PC-9 (cell line): ENCODE measurements at regions not wholly inside any gene's neighbourhood (a gene's known extent, or its start where the extent isn't known, plus 50 kb on each side); places are given as distances from the start of the nearest gene placed in this dataset.
"Not testable (repeated sequence)": the region's sequence is repeated elsewhere in the genome, so short reads cannot be mapped to it uniquely, and the experiment has no call there.

ENCODE experiments used
- EZH2 ChIP-seq: fragments of 200-600 bp; sonication (generic); IDR thresholded peaks from 2 replicates; pipeline ENCODE4 v1.8.0; 2017; ENCODE audit warnings: antibody characterized with exemption, low read depth
- TF ChIP-seq, protein P1 (sequence below): fragments of 200-600 bp; sonication (generic); conservative IDR thresholded peaks from 2 replicates; pipeline ENCODE4 v1.6.1; 2017; ENCODE audit warnings: mixed run types, antibody characterized with exemption, mild to moderate bottlenecking, moderate library complexity

DNA sequence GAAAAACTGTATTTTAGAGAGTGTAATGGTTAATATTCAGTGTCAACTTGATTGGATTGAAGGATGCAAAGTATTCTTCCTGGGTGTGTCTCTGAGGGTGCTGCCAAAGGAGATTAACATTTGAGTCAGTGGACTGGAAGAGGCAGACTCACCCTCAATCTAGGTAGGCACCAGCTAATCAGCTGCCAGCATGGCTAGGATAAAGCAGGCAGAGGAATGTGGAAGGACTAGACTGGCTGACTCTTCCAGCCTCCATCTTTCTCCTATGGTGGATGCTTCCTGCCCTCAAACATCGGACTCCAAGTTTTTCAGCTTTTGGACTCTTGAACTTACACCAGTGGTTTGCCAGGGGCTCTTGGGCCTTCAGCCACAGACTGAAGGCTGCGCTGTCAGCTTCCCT lies 740.3 kb downstream of the RNF144A start:
- TF ChIP-seq, protein P1, sequence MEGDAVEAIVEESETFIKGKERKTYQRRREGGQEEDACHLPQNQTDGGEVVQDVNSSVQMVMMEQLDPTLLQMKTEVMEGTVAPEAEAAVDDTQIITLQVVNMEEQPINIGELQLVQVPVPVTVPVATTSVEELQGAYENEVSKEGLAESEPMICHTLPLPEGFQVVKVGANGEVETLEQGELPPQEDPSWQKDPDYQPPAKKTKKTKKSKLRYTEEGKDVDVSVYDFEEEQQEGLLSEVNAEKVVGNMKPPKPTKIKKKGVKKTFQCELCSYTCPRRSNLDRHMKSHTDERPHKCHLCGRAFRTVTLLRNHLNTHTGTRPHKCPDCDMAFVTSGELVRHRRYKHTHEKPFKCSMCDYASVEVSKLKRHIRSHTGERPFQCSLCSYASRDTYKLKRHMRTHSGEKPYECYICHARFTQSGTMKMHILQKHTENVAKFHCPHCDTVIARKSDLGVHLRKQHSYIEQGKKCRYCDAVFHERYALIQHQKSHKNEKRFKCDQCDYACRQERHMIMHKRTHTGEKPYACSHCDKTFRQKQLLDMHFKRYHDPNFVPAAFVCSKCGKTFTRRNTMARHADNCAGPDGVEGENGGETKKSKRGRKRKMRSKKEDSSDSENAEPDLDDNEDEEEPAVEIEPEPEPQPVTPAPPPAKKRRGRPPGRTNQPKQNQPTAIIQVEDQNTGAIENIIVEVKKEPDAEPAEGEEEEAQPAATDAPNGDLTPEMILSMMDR: not testable (repeated sequence)
- not testable (repeated sequence) for TF ChIP-seq EZH2
